K562 (cell line): ENCODE measurements at regions not wholly inside any gene's neighbourhood (a gene's known extent, or its start where the extent isn't known, plus 50 kb on each side); places are given as distances from the start of the nearest gene placed in this dataset.

Experiments used
- BHLHE40 ChIP-seq: IDR thresholded peaks from 2 replicates; pipeline ENCODE4 v1.6.1; 2011; ENCODE audit warnings: low read length, improper control_type of control experiment
- HDAC2 ChIP-seq: fragments of 450-650 bp; IDR thresholded peaks from 2 replicates; pipeline ENCODE4 v1.6.1; 2016; ENCODE audit warnings: mild to moderate bottlenecking
- HIVEP1 ChIP-seq: fragments of 250-450 bp; sonication (Bioruptor Pico); IDR thresholded peaks from 2 replicates; pipeline ENCODE4 v1.4.0; 2020; ENCODE audit warnings: mild to moderate bottlenecking
- POLR2A ChIP-seq: fragments of 450-650 bp; conservative IDR thresholded peaks from 2 replicates; pipeline ENCODE4 v1.6.1; 2016
- RBFOX2 ChIP-seq: fragments of 200-400 bp; formaldehyde crosslinking; IDR thresholded peaks from 2 replicates; pipeline ENCODE4 v1.6.1; 2017; ENCODE audit warnings: low read depth, mild to moderate bottlenecking, low read length, moderate library complexity
- TF ChIP-seq, protein P1 (sequence below): sonication (generic); formaldehyde crosslinking; IDR thresholded peaks from 2 replicates; pipeline ENCODE4 v1.8.0; 2022; ENCODE audit warnings: mild to moderate bottlenecking, missing genetic modification reagents

DNA sequence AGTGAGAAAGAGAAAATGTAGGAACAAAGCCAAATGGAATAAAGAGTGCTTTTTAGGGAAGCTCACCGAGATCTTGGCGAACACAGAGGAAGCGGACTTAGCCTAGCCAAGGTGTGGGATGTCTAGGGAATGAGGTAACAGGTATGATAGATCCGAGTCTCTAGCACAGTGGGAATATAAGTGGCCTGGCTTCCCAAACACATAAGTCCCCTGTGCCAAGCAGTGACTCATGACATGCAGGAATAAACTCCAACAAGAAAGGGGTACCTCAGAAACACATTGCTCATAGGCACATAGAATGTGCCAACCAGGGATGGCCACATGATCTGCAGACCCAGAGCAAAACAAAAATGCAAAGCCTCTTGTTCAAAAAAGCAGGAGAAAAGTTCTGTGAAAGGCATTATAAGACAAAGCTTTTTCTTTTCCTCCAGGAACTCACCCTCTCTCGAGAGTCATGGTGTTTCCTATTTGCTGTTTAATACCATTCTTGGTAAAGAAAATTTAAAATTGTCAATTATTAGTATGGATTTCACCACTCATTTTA lies 542.5 kb downstream of the GATA3 start:
- no peak for TF ChIP-seq BHLHE40
- no peak for TF ChIP-seq RBFOX2
- no peak for TF ChIP-seq HIVEP1 (CRISPR knock-in tag)
- TF ChIP-seq POLR2A, result no peak
- TF ChIP-seq, protein P1, sequence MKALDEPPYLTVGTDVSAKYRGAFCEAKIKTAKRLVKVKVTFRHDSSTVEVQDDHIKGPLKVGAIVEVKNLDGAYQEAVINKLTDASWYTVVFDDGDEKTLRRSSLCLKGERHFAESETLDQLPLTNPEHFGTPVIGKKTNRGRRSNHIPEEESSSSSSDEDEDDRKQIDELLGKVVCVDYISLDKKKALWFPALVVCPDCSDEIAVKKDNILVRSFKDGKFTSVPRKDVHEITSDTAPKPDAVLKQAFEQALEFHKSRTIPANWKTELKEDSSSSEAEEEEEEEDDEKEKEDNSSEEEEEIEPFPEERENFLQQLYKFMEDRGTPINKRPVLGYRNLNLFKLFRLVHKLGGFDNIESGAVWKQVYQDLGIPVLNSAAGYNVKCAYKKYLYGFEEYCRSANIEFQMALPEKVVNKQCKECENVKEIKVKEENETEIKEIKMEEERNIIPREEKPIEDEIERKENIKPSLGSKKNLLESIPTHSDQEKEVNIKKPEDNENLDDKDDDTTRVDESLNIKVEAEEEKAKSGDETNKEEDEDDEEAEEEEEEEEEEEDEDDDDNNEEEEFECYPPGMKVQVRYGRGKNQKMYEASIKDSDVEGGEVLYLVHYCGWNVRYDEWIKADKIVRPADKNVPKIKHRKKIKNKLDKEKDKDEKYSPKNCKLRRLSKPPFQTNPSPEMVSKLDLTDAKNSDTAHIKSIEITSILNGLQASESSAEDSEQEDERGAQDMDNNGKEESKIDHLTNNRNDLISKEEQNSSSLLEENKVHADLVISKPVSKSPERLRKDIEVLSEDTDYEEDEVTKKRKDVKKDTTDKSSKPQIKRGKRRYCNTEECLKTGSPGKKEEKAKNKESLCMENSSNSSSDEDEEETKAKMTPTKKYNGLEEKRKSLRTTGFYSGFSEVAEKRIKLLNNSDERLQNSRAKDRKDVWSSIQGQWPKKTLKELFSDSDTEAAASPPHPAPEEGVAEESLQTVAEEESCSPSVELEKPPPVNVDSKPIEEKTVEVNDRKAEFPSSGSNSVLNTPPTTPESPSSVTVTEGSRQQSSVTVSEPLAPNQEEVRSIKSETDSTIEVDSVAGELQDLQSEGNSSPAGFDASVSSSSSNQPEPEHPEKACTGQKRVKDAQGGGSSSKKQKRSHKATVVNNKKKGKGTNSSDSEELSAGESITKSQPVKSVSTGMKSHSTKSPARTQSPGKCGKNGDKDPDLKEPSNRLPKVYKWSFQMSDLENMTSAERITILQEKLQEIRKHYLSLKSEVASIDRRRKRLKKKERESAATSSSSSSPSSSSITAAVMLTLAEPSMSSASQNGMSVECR (CRISPR knock-in tag), result no peak
- TF ChIP-seq HDAC2, result no peak
